Body of pancreas (tissue), 4 donors: ENCODE measurements at regions not wholly inside any gene's neighbourhood (a gene's known extent, or its start where the extent isn't known, plus 50 kb on each side); places are given as distances from the start of the nearest gene placed in this dataset.

ENCODE experiments used
- CTCF ChIP-seq, 7 experiments: fragments of 450-650 bp in 4 of 7; fragments of 200-600 bp in 3 of 7; sonication (generic) in 3 of 7; IDR thresholded peaks; one replicate each; pipeline ENCODE4 v1.5.1; 2016 to 2019; ENCODE audit warnings: antibody characterized with exemption in 7 of 7
- POLR2A ChIP-seq, 3 donors: fragments of 450-650 bp; IDR thresholded peaks; one replicate each; pipeline ENCODE4 v1.6.1; 2016; ENCODE audit warnings: antibody characterized with exemption in 3 of 3, mild to moderate bottlenecking in 2 of 3

GRCh38 chr13:81305928-81306327 is 965.0 kb upstream of the SPRY2 start:
- TF ChIP-seq CTCF (IDR thresholded peaks at IDR 0.05) (no peak), POLR2A (IDR thresholded peaks at IDR 0.05) (no peak)
